H1 (cell line): ENCODE measurements at regions not wholly inside any gene's neighbourhood (a gene's known extent, or its start where the extent isn't known, plus 50 kb on each side); places are given as distances from the start of the nearest gene placed in this dataset.

Experiments
- CTCF ChIA-PET: fragments of 300-600 bp; sonication (Branson Sonifier 250); formaldehyde crosslinking; loops from one replicate; lab custom pipeline; 2021; ENCODE audit not compliant: partially characterized antibody; lab: Charles Lee
- POLR2A ChIA-PET: fragments of 300-600 bp; sonication (Branson Sonifier 250); formaldehyde crosslinking; loops from one replicate; lab custom pipeline; 2021; ENCODE audit warnings: inconsistent platforms; ENCODE audit not compliant: partially characterized antibody; lab: Charles Lee
- DNase-seq, 2 experiments: peaks; one replicate each; pipeline versions ENCODE4 v3.0.0 to v3.0.0-alpha.2; 2010 to 2022; ENCODE audit warnings: low spot score in 2 of 2, low read depth in 1 of 2, mixed read lengths in 1 of 2
- FAIRE-seq: peaks from 2 replicates; lab custom pipeline; 2011; peaks lifted over from hg19 to GRCh38; lab: Jason Lieb, UNC
- H2AFZ ChIP-seq: 2 replicates; pipeline ENCODE4 v1.8.1; 2012; ENCODE audit warnings: low read length, inconsistent platforms
- H2AK5ac ChIP-seq: 2 replicates; pipeline ENCODE4 v1.6.1; 2013; ENCODE audit warnings: low read depth, low read length
- H2BK120ac ChIP-seq: replicated peaks from 2 replicates; pipeline ENCODE3; 2013; ENCODE audit warnings: low read depth, low read length, inconsistent platforms
- H2BK12ac ChIP-seq: 2 replicates; pipeline ENCODE4 v1.6.1; 2013; ENCODE audit warnings: low read depth, low read length
- H2BK15ac ChIP-seq: 2 replicates; pipeline ENCODE4 v1.6.1; 2013; ENCODE audit warnings: low read length
- H2BK20ac ChIP-seq: 2 replicates; pipeline ENCODE4 v1.6.1; 2013; ENCODE audit warnings: low read length
- H2BK5ac ChIP-seq: 2 replicates; pipeline ENCODE4 v1.6.1; 2013; ENCODE audit warnings: low read depth, low read length
- H3K14ac ChIP-seq: 2 replicates; pipeline ENCODE4 v1.6.1; 2013; ENCODE audit warnings: inconsistent platforms; ENCODE audit not compliant: insufficient read length
- H3K18ac ChIP-seq: 2 replicates; pipeline ENCODE4 v1.6.1; 2013; ENCODE audit warnings: low read length; ENCODE audit errors: extremely low read depth
- H3K23ac ChIP-seq: 2 replicates; pipeline ENCODE4 v1.6.1; 2013; ENCODE audit warnings: inconsistent platforms; ENCODE audit not compliant: insufficient read length
- H3K23me2 ChIP-seq: 2 replicates; pipeline ENCODE4 v1.6.1; 2013; ENCODE audit warnings: low read depth, low read length
- H3K27ac ChIP-seq: 2 replicates; pipeline ENCODE4 v1.6.1; 2011; ENCODE audit warnings: low read depth, low read length, inconsistent platforms
- H3K27me3 ChIP-seq, 4 experiments: replicated peaks in 1 of 4; 1 replicate in 1 of 4; 2 replicates in 3 of 4; pipeline versions ENCODE4 v1.6.1 to v1.8.1; 2011 to 2013; ENCODE audit warnings: low read length in 3 of 4, mild to moderate bottlenecking in 3 of 4, inconsistent platforms in 2 of 4, mixed read lengths in 2 of 4, moderate library complexity in 1 of 4; ENCODE audit not compliant: control insufficient read depth in 3 of 4, insufficient read depth in 3 of 4; ENCODE audit errors: extremely low read depth in 1 of 4
- H3K36me3 ChIP-seq, 4 experiments: 2 replicates each; pipeline versions ENCODE4 v1.6.1 to v1.8.1; 2011 to 2013; ENCODE audit warnings: mild to moderate bottlenecking in 4 of 4, low read length in 3 of 4, moderate library complexity in 2 of 4, control low read depth in 1 of 4, inconsistent platforms in 1 of 4; ENCODE audit not compliant: insufficient read depth in 4 of 4, control insufficient read depth in 2 of 4
- H3K4ac ChIP-seq: replicated peaks from 2 replicates; pipeline ENCODE3; 2013; ENCODE audit warnings: low read length, low read depth, mixed read lengths, inconsistent platforms; ENCODE audit not compliant: insufficient read length
- H3K4me1 ChIP-seq, 4 experiments: replicated peaks in 1 of 4; 1 replicate in 1 of 4; 2 replicates in 3 of 4; pipeline versions ENCODE4 v1.6.1 to v1.8.1; 2011 to 2013; ENCODE audit warnings: low read length in 3 of 4, inconsistent platforms in 2 of 4, mixed read lengths in 1 of 4; ENCODE audit not compliant: insufficient read depth in 4 of 4, control insufficient read depth in 3 of 4
- H3K4me2 ChIP-seq, 2 experiments: 2 replicates each; pipeline versions ENCODE4 v1.6.1 to v1.8.1; 2011 to 2013; ENCODE audit warnings: low read depth in 2 of 2, low read length in 2 of 2, control low read depth in 1 of 2, inconsistent platforms in 1 of 2, mild to moderate bottlenecking in 1 of 2; ENCODE audit not compliant: insufficient read depth in 1 of 2
- H3K4me3 ChIP-seq, 4 experiments: fragments of 200-600, 300-600 bp in 1 of 4; sonication (generic), shearing (Covaris generic), sonication (Bioruptor Twin) in 1 of 4; 2 replicates each; pipeline versions ENCODE4 v1.5.1 to v1.8.1; 2011 to 2016; ENCODE audit warnings: low read length in 4 of 4, low read depth in 3 of 4, control low read depth in 2 of 4, inconsistent platforms in 2 of 4, mild to moderate bottlenecking in 2 of 4, mixed read lengths in 1 of 4, moderate library complexity in 1 of 4; ENCODE audit not compliant: insufficient read depth in 2 of 4; ENCODE audit errors: extremely low read depth in 1 of 4
- H3K56ac ChIP-seq: replicated peaks from 2 replicates; pipeline ENCODE3; 2013; ENCODE audit warnings: low read depth, mild to moderate bottlenecking, mixed read lengths, low read length, inconsistent platforms; ENCODE audit not compliant: insufficient read length
- H3K79me1 ChIP-seq: 2 replicates; pipeline ENCODE4 v1.6.1; 2013; ENCODE audit warnings: low read depth, low read length, control low read depth
- H3K79me2 ChIP-seq, 2 experiments: 2 replicates each; pipeline versions ENCODE4 v1.6.1 to v1.8.1; 2012 to 2013; ENCODE audit warnings: low read length in 2 of 2, mild to moderate bottlenecking in 2 of 2, inconsistent platforms in 1 of 2; ENCODE audit not compliant: insufficient read depth in 2 of 2, control insufficient read depth in 1 of 2
- H3K9ac ChIP-seq, 4 experiments: replicated peaks in 1 of 4; 1 replicate in 1 of 4; 2 replicates in 3 of 4; pipeline versions ENCODE4 v1.6.1 to v1.8.1; 2011 to 2013; ENCODE audit warnings: low read depth in 3 of 4, low read length in 3 of 4, control low read depth in 2 of 4, mild to moderate bottlenecking in 2 of 4, moderate library complexity in 2 of 4, inconsistent platforms in 1 of 4; ENCODE audit errors: extremely low read depth in 1 of 4
- H3K9me3 ChIP-seq, 2 experiments: 2 replicates each; pipeline versions ENCODE4 v1.6.1 to v1.8.1; 2012 to 2013; ENCODE audit warnings: mild to moderate bottlenecking in 2 of 2, moderate library complexity in 2 of 2, control low read depth in 1 of 2, inconsistent platforms in 1 of 2, low read depth in 1 of 2, low read length in 1 of 2, mixed read lengths in 1 of 2; ENCODE audit not compliant: insufficient read depth in 2 of 2
- H4K20me1 ChIP-seq, 2 experiments: replicated peaks in 1 of 2; 2 replicates each; pipeline versions ENCODE3 to v1.8.1; 2011 to 2013; ENCODE audit warnings: inconsistent platforms in 2 of 2, low read length in 2 of 2, mild to moderate bottlenecking in 1 of 2; ENCODE audit not compliant: insufficient read depth in 2 of 2, control insufficient read depth in 1 of 2
- H4K5ac ChIP-seq: 2 replicates; pipeline ENCODE4 v1.6.1; 2013; ENCODE audit warnings: low read length, low read depth, mixed read lengths, inconsistent platforms; ENCODE audit not compliant: insufficient read length
- H4K8ac ChIP-seq: 2 replicates; pipeline ENCODE4 v1.8.0; 2013; ENCODE audit warnings: mild to moderate bottlenecking, moderate library complexity, low read length, inconsistent platforms; ENCODE audit not compliant: insufficient read depth; ENCODE audit errors: extremely low read depth
- H4K91ac ChIP-seq: replicated peaks from 2 replicates; pipeline ENCODE3; 2013; ENCODE audit warnings: low read length, mixed read lengths, inconsistent platforms; ENCODE audit not compliant: insufficient read length
- EP300 ChIP-seq, 2 experiments: IDR thresholded peaks; 1 replicate in 1 of 2; 2 replicates in 1 of 2; pipeline ENCODE4 v1.6.1; 2011 to 2012; ENCODE audit warnings: low read depth in 2 of 2, low read length in 2 of 2, mild to moderate bottlenecking in 2 of 2, borderline replicate concordance in 1 of 2, inconsistent platforms in 1 of 2, moderate library complexity in 1 of 2
- EZH2 ChIP-seq: fragments of 200-600 bp; sonication (generic); IDR thresholded peaks from 2 replicates; pipeline ENCODE4 v1.7.1; 2012; ENCODE audit warnings: low read depth, mild to moderate bottlenecking, moderate library complexity, low read length, inconsistent platforms; ENCODE audit not compliant: severe bottlenecking
- MAFK ChIP-seq: IDR thresholded peaks from 2 replicates; pipeline ENCODE4 v1.6.1; 2012; ENCODE audit warnings: low read depth, mild to moderate bottlenecking, improper control_type of control experiment, low read length
- RXRA ChIP-seq: IDR thresholded peaks from 2 replicates; pipeline ENCODE4 v1.6.1; 2011; ENCODE audit warnings: low read depth, mild to moderate bottlenecking, low read length, moderate library complexity; ENCODE audit not compliant: insufficient read depth
- TAF1 ChIP-seq: IDR thresholded peaks from 2 replicates; pipeline ENCODE4 v1.6.1; 2011; ENCODE audit warnings: mild to moderate bottlenecking, low read depth, low read length
- TCF12 ChIP-seq: IDR thresholded peaks from 2 replicates; pipeline ENCODE4 v1.6.1; 2011; ENCODE audit warnings: low read depth, mild to moderate bottlenecking, low read length
- USF2 ChIP-seq: IDR thresholded peaks from 2 replicates; pipeline ENCODE4 v1.6.1; 2011; ENCODE audit warnings: low read length, improper control_type of control experiment
- YY1 ChIP-seq: IDR thresholded peaks from 2 replicates; pipeline ENCODE4 v1.6.1; 2011; ENCODE audit warnings: low read depth, mild to moderate bottlenecking, low read length
- WGBS, 2 experiments: shearing (Covaris generic) in 1 of 2; methylation state at CpG; one replicate each; pipeline versions ENCODE4 v1.1.6 to v1.1.7; 2013 to 2015; ENCODE audit warnings: low lambda C conversion rate in 2 of 2, mixed read lengths in 2 of 2, inconsistent platforms in 1 of 2, low coverage in 1 of 2, missing lambda C conversion rate in 1 of 2; ENCODE audit not compliant: insufficient replicate concordance in 2 of 2, insufficient coverage in 1 of 2, insufficient read length in 1 of 2; ENCODE audit errors: extremely low coverage in 1 of 2, missing lambda C conversion rate in 1 of 2; 5-methylcytosine and 5-hydroxymethylcytosine counted together
- TF ChIP-seq, protein P1 (sequence below): IDR thresholded peaks from 2 replicates; pipeline ENCODE4 v1.6.1; 2012; ENCODE audit warnings: low read length, inconsistent platforms

DNA sequence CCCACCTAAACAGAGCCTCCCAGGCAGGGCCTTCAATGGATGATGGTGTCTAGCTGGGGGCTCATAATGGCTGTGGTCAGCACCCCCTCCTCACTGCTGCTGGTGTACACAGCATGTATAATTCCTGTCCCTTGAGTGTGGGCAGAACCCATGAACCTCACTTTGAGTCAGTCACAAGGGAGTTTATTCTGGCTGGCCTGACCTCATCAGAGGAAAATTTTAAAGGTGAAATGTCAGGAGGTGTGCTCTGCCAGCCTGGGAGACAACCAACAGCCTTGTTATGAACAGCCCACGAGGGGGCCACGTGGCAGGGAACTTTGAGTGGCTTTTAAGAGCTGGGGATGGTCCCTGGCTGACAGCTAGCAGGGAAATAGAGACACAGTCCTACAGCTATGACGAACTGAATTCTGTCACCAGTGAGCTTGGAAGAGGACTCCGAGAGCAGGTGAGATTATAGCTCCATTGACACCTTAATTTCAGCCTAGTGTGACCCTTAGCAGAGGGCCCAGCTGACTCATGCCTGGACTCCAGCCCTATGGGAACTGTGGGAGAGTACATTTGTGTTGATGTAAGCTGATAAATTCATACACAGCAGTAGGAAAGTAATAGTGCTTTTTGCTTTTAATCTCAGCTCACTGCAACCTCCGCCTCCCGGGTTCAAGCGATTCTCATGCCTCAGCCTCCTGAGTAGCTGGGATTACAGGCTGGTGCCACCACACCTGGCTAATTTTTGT is 73.5 kb upstream of the RUNX3 start:
- WGBS, 2 experiments: 82% methylated on average over 7 of the region's 7 CpGs; no CpG with 5 or more reads in 1 of the 2 experiments
- CTCF ChIA-PET: interaction anchor here (0.6 to 2.7 kb wide), 11 partner anchors 13 to 1348 kb away, joined by 3 to 21 read pairs (median 4); no protein-coding TSS in a partner anchor
- no peak for TF ChIP-seq EZH2
- TF ChIP-seq TAF1: no peak
- TF ChIP-seq, protein P1, sequence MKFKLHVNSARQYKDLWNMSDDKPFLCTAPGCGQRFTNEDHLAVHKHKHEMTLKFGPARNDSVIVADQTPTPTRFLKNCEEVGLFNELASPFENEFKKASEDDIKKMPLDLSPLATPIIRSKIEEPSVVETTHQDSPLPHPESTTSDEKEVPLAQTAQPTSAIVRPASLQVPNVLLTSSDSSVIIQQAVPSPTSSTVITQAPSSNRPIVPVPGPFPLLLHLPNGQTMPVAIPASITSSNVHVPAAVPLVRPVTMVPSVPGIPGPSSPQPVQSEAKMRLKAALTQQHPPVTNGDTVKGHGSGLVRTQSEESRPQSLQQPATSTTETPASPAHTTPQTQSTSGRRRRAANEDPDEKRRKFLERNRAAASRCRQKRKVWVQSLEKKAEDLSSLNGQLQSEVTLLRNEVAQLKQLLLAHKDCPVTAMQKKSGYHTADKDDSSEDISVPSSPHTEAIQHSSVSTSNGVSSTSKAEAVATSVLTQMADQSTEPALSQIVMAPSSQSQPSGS: no peak
- no peak for TF ChIP-seq MAFK
- no peak for TF ChIP-seq USF2
- no peak for TF ChIP-seq EP300 (IDR thresholded peaks at IDR 0.05; ENCODE audit: borderline replicate concordance in 1 of 2, low read depth in 2 of 2, low read length in 2 of 2)
- TF ChIP-seq RXRA: no peak
- TF ChIP-seq TCF12: no peak
- no peak for TF ChIP-seq YY1

More for the DNA sequence above, 73.5 kb upstream of the RUNX3 start:
- Histone ChIP-seq H3K23ac (no peak overlapping the region), H4K8ac (no peak overlapping the region), H4K20me1 (no peaks in the 10 kb centered on the region), H3K9me3 (no peaks in the 10 kb centered on the region), H3K79me1 (no peaks in the 10 kb centered on the region), H2AFZ (no peak overlapping the region), H3K18ac (no peak overlapping the region), H3K79me2 (no peaks in the 10 kb centered on the region), H3K56ac (no peak overlapping the region), H2BK15ac (no peak overlapping the region), H2AK5ac (no peak overlapping the region), H2BK12ac (no peak overlapping the region), H2BK20ac (no peak overlapping the region), H3K27me3 (0 out of 7 replicates have a peak, but pooled peaks cover 0 to 2% (median 0%) of the 10 kb centered on the region in 4 experiments), H3K36me3 (no peaks in the 10 kb centered on the region), H4K5ac (no peak overlapping the region), H3K4ac (no peak overlapping the region), H4K91ac (no peak overlapping the region), H2BK5ac (no peak overlapping the region), H3K4me3 (no peak overlapping the region), H3K4me1 (peaks cover 0 to 5% (median 0%) of the 10 kb centered on the region in 4 experiments; a peak in 2 of 7 replicates), H2BK120ac (no peak overlapping the region), H3K23me2 (no peaks in the 10 kb centered on the region), H3K4me2 (no peak overlapping the region), H3K9ac (no peak overlapping the region), H3K14ac (no peak overlapping the region), H3K27ac (no peak overlapping the region)
- POLR2A ChIA-PET: interaction anchor here (1.0 to 1.9 kb wide), 3 partner anchors 12 to 19 kb away, joined by 3 to 5 read pairs (median 3); no protein-coding TSS in a partner anchor
- FAIRE-seq (no peak), DNase-seq (no peak)
